ENCODE measurements at regions not wholly inside any gene's neighbourhood (a gene's known extent, or its start where the extent isn't known, plus 50 kb on each side); places are given as distances from the start of the nearest gene placed in this dataset.

DNA sequence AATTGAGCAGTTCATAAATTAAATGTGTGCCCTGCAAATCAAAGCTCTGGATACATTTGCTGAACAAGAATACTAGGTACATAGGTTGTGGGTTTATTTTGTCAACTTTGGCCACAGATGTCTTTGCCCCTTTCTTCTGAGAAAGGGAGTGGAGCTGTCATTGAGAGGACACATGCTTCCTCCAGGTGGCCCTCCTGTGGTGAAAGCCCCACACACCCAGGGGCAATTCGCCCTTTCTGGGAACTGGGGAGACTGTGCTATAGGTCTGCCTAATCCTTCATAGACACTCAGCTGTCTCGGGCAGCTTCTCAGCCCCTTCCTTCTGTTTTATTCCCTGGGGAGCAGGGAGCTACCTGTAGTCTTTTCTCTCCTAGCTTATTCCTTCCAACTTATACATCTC, 605.7 kb upstream of the DPP6 start:
- TF ChIP-seq, protein P1, sequence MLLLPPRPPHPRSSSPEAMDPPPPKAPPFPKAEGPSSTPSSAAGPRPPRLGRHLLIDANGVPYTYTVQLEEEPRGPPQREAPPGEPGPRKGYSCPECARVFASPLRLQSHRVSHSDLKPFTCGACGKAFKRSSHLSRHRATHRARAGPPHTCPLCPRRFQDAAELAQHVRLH (tag by site-specific recombination; IDR thresholded peaks at IDR 0.05), result no peak
- no peak for TF ChIP-seq ZNF473 (tag by site-specific recombination; IDR thresholded peaks at IDR 0.05)
- TF ChIP-seq, protein P2, sequence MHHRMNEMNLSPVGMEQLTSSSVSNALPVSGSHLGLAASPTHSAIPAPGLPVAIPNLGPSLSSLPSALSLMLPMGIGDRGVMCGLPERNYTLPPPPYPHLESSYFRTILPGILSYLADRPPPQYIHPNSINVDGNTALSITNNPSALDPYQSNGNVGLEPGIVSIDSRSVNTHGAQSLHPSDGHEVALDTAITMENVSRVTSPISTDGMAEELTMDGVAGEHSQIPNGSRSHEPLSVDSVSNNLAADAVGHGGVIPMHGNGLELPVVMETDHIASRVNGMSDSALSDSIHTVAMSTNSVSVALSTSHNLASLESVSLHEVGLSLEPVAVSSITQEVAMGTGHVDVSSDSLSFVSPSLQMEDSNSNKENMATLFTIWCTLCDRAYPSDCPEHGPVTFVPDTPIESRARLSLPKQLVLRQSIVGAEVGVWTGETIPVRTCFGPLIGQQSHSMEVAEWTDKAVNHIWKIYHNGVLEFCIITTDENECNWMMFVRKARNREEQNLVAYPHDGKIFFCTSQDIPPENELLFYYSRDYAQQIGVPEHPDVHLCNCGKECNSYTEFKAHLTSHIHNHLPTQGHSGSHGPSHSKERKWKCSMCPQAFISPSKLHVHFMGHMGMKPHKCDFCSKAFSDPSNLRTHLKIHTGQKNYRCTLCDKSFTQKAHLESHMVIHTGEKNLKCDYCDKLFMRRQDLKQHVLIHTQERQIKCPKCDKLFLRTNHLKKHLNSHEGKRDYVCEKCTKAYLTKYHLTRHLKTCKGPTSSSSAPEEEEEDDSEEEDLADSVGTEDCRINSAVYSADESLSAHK (tag by site-specific recombination; IDR thresholded peaks at IDR 0.05), result no peak
- TF ChIP-seq KLF9 (tag by site-specific recombination; IDR thresholded peaks at IDR 0.05; ENCODE audit: low read depth), result no peak
- TF ChIP-seq ZNF843 (tag by site-specific recombination; IDR thresholded peaks at IDR 0.05), result no peak
- ChIA-PET CTCF (no interaction called here), POLR2A (no interaction called here)

DNA sequence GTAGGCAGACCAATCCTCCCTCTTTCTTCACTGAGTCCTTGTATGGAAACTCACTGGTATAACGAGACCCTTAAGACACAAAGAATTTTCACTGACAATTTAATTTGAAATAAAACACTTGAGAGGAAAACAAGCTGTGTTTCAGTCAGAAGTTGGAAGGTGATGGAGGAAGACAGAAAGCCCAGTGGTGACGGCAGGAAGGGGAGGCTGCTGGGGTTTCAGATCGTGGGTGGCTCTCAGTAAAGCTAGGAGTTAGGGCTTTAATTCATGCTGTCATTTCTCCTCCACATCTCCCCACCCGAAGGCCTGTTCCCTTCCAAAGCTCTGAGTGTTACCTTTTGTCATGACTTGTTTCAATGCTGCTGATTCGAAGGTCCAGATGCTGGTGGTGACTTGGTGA, 605.2 kb upstream of the DPP6 start:
- ChIA-PET CTCF (no interaction called here), POLR2A (no interaction called here)
- Histone ChIP-seq H3K9me3 (ENCODE audit: control insufficient read depth, insufficient read depth, low read depth, low read length) (no peaks in the 10 kb centered on the region), H3K36me3 (ENCODE audit: control insufficient read depth in 2 of 2, insufficient read depth in 1 of 2, low read length in 2 of 2) (no peaks in the 10 kb centered on the region), H3K27ac (ENCODE audit: extremely low read depth, low read depth, low read length) (no peak overlapping the region), H3K4me3 (ENCODE audit: low read depth, low read length) (no peak overlapping the region), H3K4me1 (ENCODE audit: control insufficient read depth, insufficient read depth, low read length) (no peaks in the 10 kb centered on the region)
- TF ChIP-seq ZNF426 (tag by site-specific recombination; IDR thresholded peaks at IDR 0.05) (no peak), ZNF24 (tag by site-specific recombination; IDR thresholded peaks at IDR 0.05) (no peak), ZNF391 (tag by site-specific recombination; IDR thresholded peaks at IDR 0.05; ENCODE audit: borderline replicate concordance, low read depth) (no peak), ZNF133 (tag by site-specific recombination; IDR thresholded peaks at IDR 0.05) (no peak), ZNF37A (tag by site-specific recombination; IDR thresholded peaks at IDR 0.05) (no peak), ZFP69B (tag by site-specific recombination; IDR thresholded peaks at IDR 0.05) (no peak), GLI2 (tag by site-specific recombination; IDR thresholded peaks at IDR 0.05; ENCODE audit: borderline replicate concordance, low read depth) (no peak), FEZF1 (tag by site-specific recombination; IDR thresholded peaks at IDR 0.05) (no peak)
- TF ChIP-seq, protein P3, sequence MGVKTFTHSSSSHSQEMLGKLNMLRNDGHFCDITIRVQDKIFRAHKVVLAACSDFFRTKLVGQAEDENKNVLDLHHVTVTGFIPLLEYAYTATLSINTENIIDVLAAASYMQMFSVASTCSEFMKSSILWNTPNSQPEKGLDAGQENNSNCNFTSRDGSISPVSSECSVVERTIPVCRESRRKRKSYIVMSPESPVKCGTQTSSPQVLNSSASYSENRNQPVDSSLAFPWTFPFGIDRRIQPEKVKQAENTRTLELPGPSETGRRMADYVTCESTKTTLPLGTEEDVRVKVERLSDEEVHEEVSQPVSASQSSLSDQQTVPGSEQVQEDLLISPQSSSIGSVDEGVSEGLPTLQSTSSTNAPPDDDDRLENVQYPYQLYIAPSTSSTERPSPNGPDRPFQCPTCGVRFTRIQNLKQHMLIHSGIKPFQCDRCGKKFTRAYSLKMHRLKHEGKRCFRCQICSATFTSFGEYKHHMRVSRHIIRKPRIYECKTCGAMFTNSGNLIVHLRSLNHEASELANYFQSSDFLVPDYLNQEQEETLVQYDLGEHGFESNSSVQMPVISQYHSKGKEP (tag by site-specific recombination; IDR thresholded peaks at IDR 0.05), result no peak

More for the DNA sequence above, 605.7 kb upstream of the DPP6 start:
- no peaks in the 10 kb centered on the region for H3K9me3 ChIP-seq (ENCODE audit: control insufficient read depth, insufficient read depth, low read depth, low read length)
- H3K4me3 ChIP-seq (ENCODE audit: low read depth, low read length), result no peak overlapping the region
- H3K36me3 ChIP-seq (ENCODE audit: control insufficient read depth in 2 of 2, insufficient read depth in 1 of 2, low read length in 2 of 2), result no peaks in the 10 kb centered on the region
- H3K4me1 ChIP-seq (ENCODE audit: control insufficient read depth, insufficient read depth, low read length), result no peaks in the 10 kb centered on the region
- H3K27ac ChIP-seq (ENCODE audit: extremely low read depth, low read depth, low read length), result no peak overlapping the region

DNA sequence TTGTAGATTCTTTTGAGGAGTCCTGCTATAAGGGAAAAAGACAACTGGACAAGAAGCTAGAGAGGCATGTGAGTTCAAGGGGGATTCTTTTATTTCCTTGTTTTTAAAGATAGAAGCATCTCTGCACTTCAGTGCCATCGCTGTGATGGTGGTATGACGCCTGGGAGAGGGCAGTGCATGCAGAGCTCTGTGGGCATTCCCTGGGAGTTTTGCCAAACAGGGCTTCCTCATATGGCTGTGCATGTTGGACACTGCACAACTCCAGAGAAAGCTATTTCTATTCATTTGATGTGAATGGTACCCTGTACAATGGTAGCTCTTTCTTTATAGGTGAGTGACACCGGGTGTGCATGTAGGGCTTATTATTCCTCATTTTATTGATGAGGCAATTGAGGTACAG, 599.5 kb upstream of the DPP6 start:
- Histone ChIP-seq H3K4me1 (ENCODE audit: control insufficient read depth, insufficient read depth, low read length) (no peaks in the 10 kb centered on the region), H3K9me3 (ENCODE audit: control insufficient read depth, insufficient read depth, low read depth, low read length) (no peaks in the 10 kb centered on the region), H3K4me3 (ENCODE audit: low read depth, low read length) (no peak overlapping the region), H3K27ac (ENCODE audit: extremely low read depth, low read depth, low read length) (no peak overlapping the region), H3K36me3 (ENCODE audit: control insufficient read depth in 2 of 2, insufficient read depth in 1 of 2, low read length in 2 of 2) (no peaks in the 10 kb centered on the region)
- POLR2A ChIA-PET, result no interaction called here
- no peak for TF ChIP-seq MZF1 (tag by site-specific recombination; IDR thresholded peaks at IDR 0.05; ENCODE audit: borderline replicate concordance)
- no peak for TF ChIP-seq ZNF626 (tag by site-specific recombination; IDR thresholded peaks at IDR 0.05)
- TF ChIP-seq ZFHX2 (tag by site-specific recombination; conservative IDR thresholded peaks at IDR 0.05), result no peak
- TF ChIP-seq, protein P4, sequence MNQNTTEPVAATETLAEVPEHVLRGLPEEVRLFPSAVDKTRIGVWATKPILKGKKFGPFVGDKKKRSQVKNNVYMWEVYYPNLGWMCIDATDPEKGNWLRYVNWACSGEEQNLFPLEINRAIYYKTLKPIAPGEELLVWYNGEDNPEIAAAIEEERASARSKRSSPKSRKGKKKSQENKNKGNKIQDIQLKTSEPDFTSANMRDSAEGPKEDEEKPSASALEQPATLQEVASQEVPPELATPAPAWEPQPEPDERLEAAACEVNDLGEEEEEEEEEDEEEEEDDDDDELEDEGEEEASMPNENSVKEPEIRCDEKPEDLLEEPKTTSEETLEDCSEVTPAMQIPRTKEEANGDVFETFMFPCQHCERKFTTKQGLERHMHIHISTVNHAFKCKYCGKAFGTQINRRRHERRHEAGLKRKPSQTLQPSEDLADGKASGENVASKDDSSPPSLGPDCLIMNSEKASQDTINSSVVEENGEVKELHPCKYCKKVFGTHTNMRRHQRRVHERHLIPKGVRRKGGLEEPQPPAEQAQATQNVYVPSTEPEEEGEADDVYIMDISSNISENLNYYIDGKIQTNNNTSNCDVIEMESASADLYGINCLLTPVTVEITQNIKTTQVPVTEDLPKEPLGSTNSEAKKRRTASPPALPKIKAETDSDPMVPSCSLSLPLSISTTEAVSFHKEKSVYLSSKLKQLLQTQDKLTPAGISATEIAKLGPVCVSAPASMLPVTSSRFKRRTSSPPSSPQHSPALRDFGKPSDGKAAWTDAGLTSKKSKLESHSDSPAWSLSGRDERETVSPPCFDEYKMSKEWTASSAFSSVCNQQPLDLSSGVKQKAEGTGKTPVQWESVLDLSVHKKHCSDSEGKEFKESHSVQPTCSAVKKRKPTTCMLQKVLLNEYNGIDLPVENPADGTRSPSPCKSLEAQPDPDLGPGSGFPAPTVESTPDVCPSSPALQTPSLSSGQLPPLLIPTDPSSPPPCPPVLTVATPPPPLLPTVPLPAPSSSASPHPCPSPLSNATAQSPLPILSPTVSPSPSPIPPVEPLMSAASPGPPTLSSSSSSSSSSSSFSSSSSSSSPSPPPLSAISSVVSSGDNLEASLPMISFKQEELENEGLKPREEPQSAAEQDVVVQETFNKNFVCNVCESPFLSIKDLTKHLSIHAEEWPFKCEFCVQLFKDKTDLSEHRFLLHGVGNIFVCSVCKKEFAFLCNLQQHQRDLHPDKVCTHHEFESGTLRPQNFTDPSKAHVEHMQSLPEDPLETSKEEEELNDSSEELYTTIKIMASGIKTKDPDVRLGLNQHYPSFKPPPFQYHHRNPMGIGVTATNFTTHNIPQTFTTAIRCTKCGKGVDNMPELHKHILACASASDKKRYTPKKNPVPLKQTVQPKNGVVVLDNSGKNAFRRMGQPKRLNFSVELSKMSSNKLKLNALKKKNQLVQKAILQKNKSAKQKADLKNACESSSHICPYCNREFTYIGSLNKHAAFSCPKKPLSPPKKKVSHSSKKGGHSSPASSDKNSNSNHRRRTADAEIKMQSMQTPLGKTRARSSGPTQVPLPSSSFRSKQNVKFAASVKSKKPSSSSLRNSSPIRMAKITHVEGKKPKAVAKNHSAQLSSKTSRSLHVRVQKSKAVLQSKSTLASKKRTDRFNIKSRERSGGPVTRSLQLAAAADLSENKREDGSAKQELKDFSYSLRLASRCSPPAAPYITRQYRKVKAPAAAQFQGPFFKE (tag by site-specific recombination; IDR thresholded peaks at IDR 0.05; ENCODE audit: borderline replicate concordance), result no peak
- TF ChIP-seq ZNF571 (tag by site-specific recombination; IDR thresholded peaks at IDR 0.05), result no peak
- no peak for TF ChIP-seq ZBTB1 (tag by site-specific recombination; IDR thresholded peaks at IDR 0.05)
- TF ChIP-seq ZBTB48 (tag by site-specific recombination; IDR thresholded peaks at IDR 0.05), result no peak
- CTCF ChIA-PET, result interaction anchor here (1.0 kb wide), 1 partner anchor 70 kb away, joined by 3 read pairs; no protein-coding TSS in a partner anchor
